ENCODE measurements at regions not wholly inside any gene's neighbourhood (a gene's known extent, or its start where the extent isn't known, plus 50 kb on each side); places are given as distances from the start of the nearest gene placed in this dataset.

DNA sequence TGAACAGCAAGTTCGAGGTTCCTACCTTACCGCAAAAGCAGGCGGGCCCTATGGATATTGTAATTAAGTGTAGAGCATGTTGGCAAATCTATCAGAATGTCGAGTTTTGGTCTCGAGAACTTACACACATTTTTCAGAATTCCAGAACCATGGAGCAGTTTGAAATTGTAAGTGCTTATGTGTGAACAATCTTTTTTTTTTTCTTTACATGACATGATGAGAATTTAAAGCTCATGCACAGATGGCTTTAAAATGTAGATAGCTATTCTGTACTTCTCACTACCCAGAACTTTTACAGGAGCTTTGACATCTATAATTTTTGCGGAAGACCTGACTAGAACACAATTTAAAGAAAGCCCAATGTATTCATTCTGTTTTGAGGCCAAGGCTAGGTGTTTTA, 117.8 kb upstream of the RSPO3 start (continued):
- TF ChIP-seq NFE2L1 (CRISPR knock-in tag; IDR thresholded peaks at IDR 0.05) (no peak), NFATC4 (CRISPR knock-in tag; IDR thresholded peaks at IDR 0.05) (no peak)

DNA sequence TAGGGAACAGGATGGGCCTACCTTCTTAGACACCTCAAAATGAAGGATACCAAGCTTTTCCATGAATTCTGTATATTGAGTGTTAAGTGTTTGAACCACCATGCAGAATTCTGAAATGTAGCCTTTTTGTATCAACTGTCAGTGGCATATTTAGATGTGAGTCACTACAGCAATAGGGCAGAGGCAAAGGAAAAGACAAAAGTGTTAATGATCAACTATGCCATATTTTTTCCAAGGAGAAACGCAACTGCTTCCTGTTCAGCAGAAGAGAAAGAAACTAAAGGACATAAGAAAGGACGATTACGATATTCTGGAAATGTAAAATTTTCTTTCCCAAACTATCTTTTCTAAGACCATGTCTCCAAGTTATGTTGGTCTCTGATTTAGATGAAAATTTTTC, 104.6 kb upstream of the RSPO3 start:
- Mint-ChIP-seq H3K36me3 (no peaks in the 10 kb centered on the region), H3K9me3 (no peaks in the 10 kb centered on the region), H3K27ac (no peak overlapping the region), H3K4me3 (no peak overlapping the region), H3K4me1 (peaks cover 20% of the 10 kb centered on the region), H3K27me3 (ENCODE audit: low read depth) (no peaks in the 10 kb centered on the region)
- TF ChIP-seq ZBTB21 (CRISPR knock-in tag; IDR thresholded peaks at IDR 0.05; ENCODE audit: borderline replicate concordance) = no peak
- TF ChIP-seq, protein P1, sequence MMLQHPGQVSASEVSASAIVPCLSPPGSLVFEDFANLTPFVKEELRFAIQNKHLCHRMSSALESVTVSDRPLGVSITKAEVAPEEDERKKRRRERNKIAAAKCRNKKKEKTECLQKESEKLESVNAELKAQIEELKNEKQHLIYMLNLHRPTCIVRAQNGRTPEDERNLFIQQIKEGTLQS (CRISPR knock-in tag; conservative IDR thresholded peaks at IDR 0.05) = no peak
- TF ChIP-seq KAT7 (CRISPR knock-in tag; IDR thresholded peaks at IDR 0.05; ENCODE audit: borderline replicate concordance) = no peak
- no peak for TF ChIP-seq NFE2L1 (CRISPR knock-in tag; IDR thresholded peaks at IDR 0.05)
- no peak for TF ChIP-seq PRRX2 (CRISPR knock-in tag; IDR thresholded peaks at IDR 0.05)
- TF ChIP-seq, protein P2, sequence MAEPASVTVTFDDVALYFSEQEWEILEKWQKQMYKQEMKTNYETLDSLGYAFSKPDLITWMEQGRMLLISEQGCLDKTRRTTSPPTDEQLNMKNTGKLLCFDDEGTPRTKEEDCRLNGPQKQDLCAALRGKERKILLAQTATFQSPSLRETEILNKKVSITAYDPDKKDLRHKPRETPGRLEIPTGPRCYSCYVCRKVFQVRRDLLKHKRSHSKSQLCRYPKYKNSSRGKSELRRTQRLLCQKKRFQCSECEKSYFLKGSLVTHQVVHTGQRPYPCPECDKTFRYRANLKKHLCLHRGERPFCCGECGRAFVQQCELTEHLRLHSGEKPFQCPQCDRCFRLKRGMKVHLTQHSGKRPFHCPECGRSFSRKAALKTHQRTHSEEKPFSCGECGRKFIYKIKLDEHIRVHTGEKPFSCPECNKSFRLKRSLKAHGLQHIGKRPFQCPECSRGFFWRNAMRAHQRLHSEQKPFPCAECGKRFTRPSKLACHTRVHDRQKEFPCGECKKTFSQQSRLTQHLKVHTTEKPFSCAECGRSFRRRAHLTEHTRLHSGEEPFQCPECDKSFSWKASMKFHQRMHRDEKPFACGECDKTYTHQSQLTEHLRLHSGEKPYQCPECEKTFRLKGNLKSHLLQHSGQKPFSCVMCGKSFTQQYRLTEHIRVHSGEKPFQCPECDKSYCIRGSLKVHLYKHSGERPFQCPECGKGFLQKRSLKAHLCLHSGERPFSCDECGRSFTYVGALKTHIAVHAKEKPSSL (CRISPR knock-in tag; conservative IDR thresholded peaks at IDR 0.05) = no peak
- TF ChIP-seq, protein P3, sequence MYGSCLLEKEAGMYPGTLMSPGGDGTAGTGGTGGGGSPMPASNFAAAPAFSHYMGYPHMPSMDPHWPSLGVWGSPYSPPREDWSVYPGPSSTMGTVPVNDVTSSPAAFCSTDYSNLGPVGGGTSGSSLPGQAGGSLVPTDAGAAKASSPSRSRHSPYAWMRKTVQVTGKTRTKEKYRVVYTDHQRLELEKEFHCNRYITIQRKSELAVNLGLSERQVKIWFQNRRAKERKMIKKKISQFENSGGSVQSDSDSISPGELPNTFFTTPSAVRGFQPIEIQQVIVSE (CRISPR knock-in tag; IDR thresholded peaks at IDR 0.05; ENCODE audit: borderline replicate concordance) = no peak
- ChIA-PET CTCF (no interaction called here), POLR2A (no interaction called here)
- ATAC-seq = no peak
- DNase-seq (ENCODE audit: low spot score) = no peak

DNA sequence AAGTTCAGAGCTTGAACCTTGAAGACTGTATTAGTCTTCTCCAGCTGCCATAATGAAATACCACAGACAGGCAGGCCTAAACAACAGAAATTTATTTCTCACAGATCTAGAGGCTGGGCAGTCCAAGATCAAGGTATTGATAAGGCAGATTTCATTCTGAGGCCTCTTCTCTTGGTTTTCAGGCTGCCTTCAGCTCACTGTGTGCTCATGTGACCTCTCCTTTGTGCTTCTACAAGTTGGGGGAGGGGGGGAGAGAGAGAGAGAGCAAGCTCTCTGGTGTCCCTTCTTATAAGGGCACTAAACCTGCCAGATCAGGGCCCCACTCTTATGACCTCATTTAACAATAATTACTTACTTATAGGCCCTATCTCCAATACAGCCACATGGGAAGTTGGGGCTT, 102.6 kb upstream of the RSPO3 start:
- CTCF ChIA-PET = no interaction called here
- H3K4me3 Mint-ChIP-seq = no peak overlapping the region
- no peaks in the 10 kb centered on the region for H3K27me3 Mint-ChIP-seq (ENCODE audit: low read depth)
- H3K9me3 Mint-ChIP-seq = no peaks in the 10 kb centered on the region
- no peak overlapping the region for H3K27ac Mint-ChIP-seq
- TF ChIP-seq ZNF219 (CRISPR knock-in tag; IDR thresholded peaks at IDR 0.05; ENCODE audit: borderline replicate concordance) = no peak
- TF ChIP-seq, protein P4, sequence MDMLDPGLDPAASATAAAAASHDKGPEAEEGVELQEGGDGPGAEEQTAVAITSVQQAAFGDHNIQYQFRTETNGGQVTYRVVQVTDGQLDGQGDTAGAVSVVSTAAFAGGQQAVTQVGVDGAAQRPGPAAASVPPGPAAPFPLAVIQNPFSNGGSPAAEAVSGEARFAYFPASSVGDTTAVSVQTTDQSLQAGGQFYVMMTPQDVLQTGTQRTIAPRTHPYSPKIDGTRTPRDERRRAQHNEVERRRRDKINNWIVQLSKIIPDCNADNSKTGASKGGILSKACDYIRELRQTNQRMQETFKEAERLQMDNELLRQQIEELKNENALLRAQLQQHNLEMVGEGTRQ (CRISPR knock-in tag; IDR thresholded peaks at IDR 0.05) = peak; percentile 73
- TF ChIP-seq CREB1 (CRISPR knock-in tag; IDR thresholded peaks at IDR 0.05) = no peak
- no peak for TF ChIP-seq FOXK1 (CRISPR knock-in tag; IDR thresholded peaks at IDR 0.05)
- no peak for TF ChIP-seq SP1 (CRISPR knock-in tag; conservative IDR thresholded peaks at IDR 0.05)
- TF ChIP-seq, protein P5, sequence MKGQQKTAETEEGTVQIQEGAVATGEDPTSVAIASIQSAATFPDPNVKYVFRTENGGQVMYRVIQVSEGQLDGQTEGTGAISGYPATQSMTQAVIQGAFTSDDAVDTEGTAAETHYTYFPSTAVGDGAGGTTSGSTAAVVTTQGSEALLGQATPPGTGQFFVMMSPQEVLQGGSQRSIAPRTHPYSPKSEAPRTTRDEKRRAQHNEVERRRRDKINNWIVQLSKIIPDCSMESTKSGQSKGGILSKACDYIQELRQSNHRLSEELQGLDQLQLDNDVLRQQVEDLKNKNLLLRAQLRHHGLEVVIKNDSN (CRISPR knock-in tag; IDR thresholded peaks at IDR 0.05) = peak; percentile 49; the same call in 1 of the 2 replicates
- TF ChIP-seq, protein P6, sequence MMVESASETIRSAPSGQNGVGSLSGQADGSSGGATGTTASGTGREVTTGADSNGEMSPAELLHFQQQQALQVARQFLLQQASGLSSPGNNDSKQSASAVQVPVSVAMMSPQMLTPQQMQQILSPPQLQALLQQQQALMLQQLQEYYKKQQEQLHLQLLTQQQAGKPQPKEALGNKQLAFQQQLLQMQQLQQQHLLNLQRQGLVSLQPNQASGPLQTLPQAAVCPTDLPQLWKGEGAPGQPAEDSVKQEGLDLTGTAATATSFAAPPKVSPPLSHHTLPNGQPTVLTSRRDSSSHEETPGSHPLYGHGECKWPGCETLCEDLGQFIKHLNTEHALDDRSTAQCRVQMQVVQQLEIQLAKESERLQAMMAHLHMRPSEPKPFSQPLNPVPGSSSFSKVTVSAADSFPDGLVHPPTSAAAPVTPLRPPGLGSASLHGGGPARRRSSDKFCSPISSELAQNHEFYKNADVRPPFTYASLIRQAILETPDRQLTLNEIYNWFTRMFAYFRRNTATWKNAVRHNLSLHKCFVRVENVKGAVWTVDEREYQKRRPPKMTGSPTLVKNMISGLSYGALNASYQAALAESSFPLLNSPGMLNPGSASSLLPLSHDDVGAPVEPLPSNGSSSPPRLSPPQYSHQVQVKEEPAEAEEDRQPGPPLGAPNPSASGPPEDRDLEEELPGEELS (CRISPR knock-in tag; IDR thresholded peaks at IDR 0.05) = no peak
- TF ChIP-seq, protein P7, sequence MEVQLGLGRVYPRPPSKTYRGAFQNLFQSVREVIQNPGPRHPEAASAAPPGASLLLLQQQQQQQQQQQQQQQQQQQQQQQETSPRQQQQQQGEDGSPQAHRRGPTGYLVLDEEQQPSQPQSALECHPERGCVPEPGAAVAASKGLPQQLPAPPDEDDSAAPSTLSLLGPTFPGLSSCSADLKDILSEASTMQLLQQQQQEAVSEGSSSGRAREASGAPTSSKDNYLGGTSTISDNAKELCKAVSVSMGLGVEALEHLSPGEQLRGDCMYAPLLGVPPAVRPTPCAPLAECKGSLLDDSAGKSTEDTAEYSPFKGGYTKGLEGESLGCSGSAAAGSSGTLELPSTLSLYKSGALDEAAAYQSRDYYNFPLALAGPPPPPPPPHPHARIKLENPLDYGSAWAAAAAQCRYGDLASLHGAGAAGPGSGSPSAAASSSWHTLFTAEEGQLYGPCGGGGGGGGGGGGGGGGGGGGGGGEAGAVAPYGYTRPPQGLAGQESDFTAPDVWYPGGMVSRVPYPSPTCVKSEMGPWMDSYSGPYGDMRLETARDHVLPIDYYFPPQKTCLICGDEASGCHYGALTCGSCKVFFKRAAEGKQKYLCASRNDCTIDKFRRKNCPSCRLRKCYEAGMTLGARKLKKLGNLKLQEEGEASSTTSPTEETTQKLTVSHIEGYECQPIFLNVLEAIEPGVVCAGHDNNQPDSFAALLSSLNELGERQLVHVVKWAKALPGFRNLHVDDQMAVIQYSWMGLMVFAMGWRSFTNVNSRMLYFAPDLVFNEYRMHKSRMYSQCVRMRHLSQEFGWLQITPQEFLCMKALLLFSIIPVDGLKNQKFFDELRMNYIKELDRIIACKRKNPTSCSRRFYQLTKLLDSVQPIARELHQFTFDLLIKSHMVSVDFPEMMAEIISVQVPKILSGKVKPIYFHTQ (CRISPR knock-in tag; IDR thresholded peaks at IDR 0.05) = no peak
- no peak for TF ChIP-seq JUN (CRISPR knock-in tag; IDR thresholded peaks at IDR 0.05)
- H3K36me3 Mint-ChIP-seq = no peaks in the 10 kb centered on the region
- ATAC-seq (peak; percentile 87), DNase-seq (ENCODE audit: low spot score) (no peak)
- peaks cover 20% of the 10 kb centered on the region for H3K4me1 Mint-ChIP-seq
- POLR2A ChIA-PET = no interaction called here

All from WTC11 (cell line).